Adrenal gland (tissue), 9 donors: ENCODE measurements at regions not wholly inside any gene's neighbourhood (a gene's known extent, or its start where the extent isn't known, plus 50 kb on each side); places are given as distances from the start of the nearest gene placed in this dataset.

Experiments
- DNase-seq, 7 donors: peaks; one replicate each; pipeline ENCODE4 v3.0.0-alpha.2; 2019 to 2020
- H3K27ac ChIP-seq, 5 donors: fragments of 200-600 bp; sonication (generic) in 4 of 5; 1 replicate in 3 of 5; 2 replicates in 2 of 5; pipeline versions ENCODE4 v1.5.1 to v1.8.0; 2016 to 2020; ENCODE audit warnings: mild to moderate bottlenecking in 1 of 5
- H3K27me3 ChIP-seq: fragments of 200-600 bp; 2 replicates; pipeline ENCODE4 v1.8.0; 2021
- H3K36me3 ChIP-seq, 2 donors: fragments of 200-600 bp; replicated peaks in 1 of 2; 1 replicate in 1 of 2; 2 replicates in 1 of 2; pipeline versions ENCODE4 v1.5.1 to v1.8.0; 2018 to 2022
- H3K4me1 ChIP-seq, 2 donors: fragments of 200-600 bp; replicated peaks in 1 of 2; 1 replicate in 1 of 2; 2 replicates in 1 of 2; pipeline versions ENCODE4 v1.5.1 to v1.8.0; 2018 to 2021
- H3K4me3 ChIP-seq, 4 donors: fragments of 200-600 bp; sonication (generic) in 3 of 4; one replicate each; pipeline ENCODE4 v1.5.1; 2016 to 2018
- H3K9me3 ChIP-seq, 3 donors: fragments of 200-600 bp; sonication (generic) in 1 of 3; replicated peaks in 1 of 3; 1 replicate in 2 of 3; 2 replicates in 1 of 3; pipeline versions ENCODE4 v1.5.1 to v1.8.0; 2016 to 2021
- CTCF ChIP-seq, 6 experiments: fragments of 450-650 bp in 4 of 6; fragments of 200-600 bp in 2 of 6; sonication (generic) in 1 of 6; IDR thresholded peaks; 1 replicate in 5 of 6; 2 replicates in 1 of 6; pipeline versions ENCODE4 v1.5.1 to v1.8.0; 2016 to 2021; ENCODE audit warnings: antibody characterized with exemption in 6 of 6, mild to moderate bottlenecking in 2 of 6, moderate library complexity in 1 of 6
- POLR2A ChIP-seq, 2 donors: fragments of 450-650 bp; IDR thresholded peaks; one replicate each; pipeline ENCODE4 v1.6.1; 2017; ENCODE audit warnings: antibody characterized with exemption in 2 of 2, mild to moderate bottlenecking in 2 of 2, moderate library complexity in 1 of 2
- WGBS, 4 donors: extraction: QIAGEN DNeasy Blood & Tissue Kit in 2 of 4; methylation state at CpG; one replicate each; pipeline versions ENCODE4 v1.1.5 to v1.1.7; 2013 to 2017; 5-methylcytosine and 5-hydroxymethylcytosine counted together
- intact Hi-C, 2 donors: fragments of 100-400 bp; cut with DNase I; formaldehyde crosslinking; loops; one replicate each; pipeline versions ENCODE4 v1.14.1 to v1.15.0; 2022 to 2023
- donor health status: healthy with polysubstance abuse.
- donor health status: Bipolar disorder and iron deficiency.
- donor health status: DM: yes; HTN: yes; CAD: no.
- donor health status: DM: no; HTN: no; CAD: no.
- donor health status: DM: no; HTN: no; CAD: no.

- Histone ChIP-seq H3K4me3 (no peak overlapping the region), H3K27me3 (no peaks in the 10 kb centered on the region), H3K9me3 (no peaks in the 10 kb centered on the region), H3K4me1 (no peaks in the 10 kb centered on the region), H3K36me3 (no peaks in the 10 kb centered on the region), H3K27ac (no peak overlapping the region)
- TF ChIP-seq POLR2A (IDR thresholded peaks at IDR 0.05) (no peak), CTCF (IDR thresholded peaks at IDR 0.05) (no peak)
- no peak for DNase-seq
- intact Hi-C loops = no loop called here
- 90 to 98% (median 97%) methylated on average over 5 of the region's 5 CpGs for WGBS, 4 donors
Measured at GRCh38 chr12:115010324-115010995, 326.5 kb upstream of the TBX3 start.

DNA sequence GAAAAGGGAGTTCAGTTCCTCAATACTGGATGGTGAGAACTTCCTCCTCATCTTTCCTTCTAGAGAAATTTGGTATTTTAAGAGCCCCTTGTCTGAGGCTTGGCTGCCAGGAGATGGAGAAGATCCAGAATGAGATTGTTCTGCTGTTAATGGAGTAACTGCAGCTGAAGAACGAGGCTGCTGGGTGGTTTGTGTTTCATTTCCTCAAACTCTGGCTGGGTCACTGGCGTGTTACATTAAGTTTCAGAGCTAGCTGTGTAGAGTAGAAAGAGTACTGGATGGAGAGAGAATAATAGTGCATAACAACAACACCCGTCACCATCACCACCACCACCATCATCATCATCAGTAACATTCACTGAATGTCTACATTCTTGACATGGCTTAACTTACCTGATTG is 325.0 kb upstream of the TBX3 start:
- no peak overlapping the region for H3K4me3 ChIP-seq

DNA sequence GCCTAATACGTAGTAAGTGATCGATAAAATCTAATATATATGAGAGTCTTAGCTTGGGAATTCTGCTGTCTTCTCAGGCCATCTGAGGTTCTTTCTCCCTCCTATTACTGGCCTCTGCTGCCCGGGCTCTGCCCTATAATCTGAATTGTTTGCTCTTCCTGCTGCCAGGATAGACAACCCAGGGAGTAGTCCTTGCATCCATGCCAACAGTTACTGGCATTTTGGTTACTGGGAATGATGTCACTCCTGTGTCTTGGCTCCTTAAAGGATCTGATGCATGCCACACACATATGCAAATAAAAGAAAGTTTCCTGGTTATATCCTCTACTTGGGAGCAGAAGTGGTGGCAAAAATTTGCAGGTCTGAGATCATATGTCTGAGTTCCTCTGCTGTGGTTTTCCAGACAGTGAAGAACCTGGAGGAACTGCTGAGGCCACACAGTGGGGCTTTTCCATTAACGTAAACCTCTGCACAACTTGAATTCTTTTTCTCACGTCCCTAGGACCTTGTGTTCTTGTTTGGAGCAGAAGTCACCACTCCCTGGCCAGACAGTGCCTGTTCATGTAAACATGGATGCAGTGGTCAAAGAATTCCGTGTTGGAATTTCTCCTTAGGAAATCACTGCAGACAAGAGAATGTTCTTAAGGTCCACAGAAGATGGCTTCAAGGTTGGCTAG is 320.6 kb upstream of the TBX3 start:
- Histone ChIP-seq H3K27me3 (no peaks in the 10 kb centered on the region), H3K36me3 (no peaks in the 10 kb centered on the region), H3K4me3 (no peak overlapping the region), H3K9me3 (no peaks in the 10 kb centered on the region), H3K4me1 (peaks cover 12 to 17% of the 10 kb centered on the region in 2 donors), H3K27ac (peak overlapping the region in 2 of 5 donors; percentile 15 to 35)
- WGBS, 4 donors = 61 to 65% (median 62%) methylated on average over 6 of the region's 6 CpGs
- intact Hi-C loops = no loop called here
- TF ChIP-seq POLR2A (IDR thresholded peaks at IDR 0.05) (no peak), CTCF (IDR thresholded peaks at IDR 0.05) (no peak)
- DNase-seq = peak in 4 of 7 donors; percentile 30 to 60 (median 45)

More for the DNA sequence above, 325.0 kb upstream of the TBX3 start:
- DNase-seq = no peak
- 77 to 97% (median 85%) methylated on average over 3 of the region's 3 CpGs for WGBS, 4 donors
- Histone ChIP-seq H3K27me3 (no peaks in the 10 kb centered on the region), H3K9me3 (no peaks in the 10 kb centered on the region), H3K36me3 (no peaks in the 10 kb centered on the region), H3K4me1 (peaks cover 7 to 8% of the 10 kb centered on the region in 2 donors), H3K27ac (no peak overlapping the region)
- no peak for TF ChIP-seq POLR2A (IDR thresholded peaks at IDR 0.05)
- no peak for TF ChIP-seq CTCF (IDR thresholded peaks at IDR 0.05)
- intact Hi-C loops = no loop called here

- peaks cover 18 to 34% of the 10 kb centered on the region in 2 donors for H3K4me1 ChIP-seq
- H3K27me3 ChIP-seq = no peaks in the 10 kb centered on the region
- no peak for TF ChIP-seq CTCF (IDR thresholded peaks at IDR 0.05)
- no peak for TF ChIP-seq POLR2A (IDR thresholded peaks at IDR 0.05)
- no peaks in the 10 kb centered on the region for H3K9me3 ChIP-seq
- H3K27ac ChIP-seq = no peak overlapping the region
- H3K36me3 ChIP-seq = no peaks in the 10 kb centered on the region
- no peak overlapping the region for H3K4me3 ChIP-seq
- no peak for DNase-seq
- intact Hi-C loops = no loop called here
- WGBS, 4 donors = 71 to 86% (median 79%) methylated on average over 11 of the region's 11 CpGs
Measured at GRCh38 chr12:115002434-115002833, 318.5 kb upstream of the TBX3 start.
